Breast epithelium (tissue), 3 donors: ENCODE measurements at regions not wholly inside any gene's neighbourhood (a gene's known extent, or its start where the extent isn't known, plus 50 kb on each side); places are given as distances from the start of the nearest gene placed in this dataset.

Source experiments
- POLR2A ChIP-seq: fragments of 450-650 bp; IDR thresholded peaks from one replicate; pipeline ENCODE4 v1.6.1; 2016; ENCODE audit warnings: antibody characterized with exemption, mild to moderate bottlenecking, moderate library complexity
- TF ChIP-seq, protein P1 (sequence below), 3 donors: fragments of 450-650 bp; IDR thresholded peaks; one replicate each; pipeline ENCODE4 v1.5.1; 2016 to 2017; ENCODE audit warnings: antibody characterized with exemption in 3 of 3, mild to moderate bottlenecking in 3 of 3, moderate library complexity in 3 of 3

- no peak for TF ChIP-seq POLR2A
- TF ChIP-seq, protein P1, sequence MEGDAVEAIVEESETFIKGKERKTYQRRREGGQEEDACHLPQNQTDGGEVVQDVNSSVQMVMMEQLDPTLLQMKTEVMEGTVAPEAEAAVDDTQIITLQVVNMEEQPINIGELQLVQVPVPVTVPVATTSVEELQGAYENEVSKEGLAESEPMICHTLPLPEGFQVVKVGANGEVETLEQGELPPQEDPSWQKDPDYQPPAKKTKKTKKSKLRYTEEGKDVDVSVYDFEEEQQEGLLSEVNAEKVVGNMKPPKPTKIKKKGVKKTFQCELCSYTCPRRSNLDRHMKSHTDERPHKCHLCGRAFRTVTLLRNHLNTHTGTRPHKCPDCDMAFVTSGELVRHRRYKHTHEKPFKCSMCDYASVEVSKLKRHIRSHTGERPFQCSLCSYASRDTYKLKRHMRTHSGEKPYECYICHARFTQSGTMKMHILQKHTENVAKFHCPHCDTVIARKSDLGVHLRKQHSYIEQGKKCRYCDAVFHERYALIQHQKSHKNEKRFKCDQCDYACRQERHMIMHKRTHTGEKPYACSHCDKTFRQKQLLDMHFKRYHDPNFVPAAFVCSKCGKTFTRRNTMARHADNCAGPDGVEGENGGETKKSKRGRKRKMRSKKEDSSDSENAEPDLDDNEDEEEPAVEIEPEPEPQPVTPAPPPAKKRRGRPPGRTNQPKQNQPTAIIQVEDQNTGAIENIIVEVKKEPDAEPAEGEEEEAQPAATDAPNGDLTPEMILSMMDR (IDR thresholded peaks at IDR 0.05) = no peak
Observed at GRCh38 chr11:45454917-45455401, 168.8 kb upstream of the SYT13 start.
